ENCODE measurements at regions not wholly inside any gene's neighbourhood (a gene's known extent, or its start where the extent isn't known, plus 50 kb on each side); places are given as distances from the start of the nearest gene placed in this dataset.

DNA sequence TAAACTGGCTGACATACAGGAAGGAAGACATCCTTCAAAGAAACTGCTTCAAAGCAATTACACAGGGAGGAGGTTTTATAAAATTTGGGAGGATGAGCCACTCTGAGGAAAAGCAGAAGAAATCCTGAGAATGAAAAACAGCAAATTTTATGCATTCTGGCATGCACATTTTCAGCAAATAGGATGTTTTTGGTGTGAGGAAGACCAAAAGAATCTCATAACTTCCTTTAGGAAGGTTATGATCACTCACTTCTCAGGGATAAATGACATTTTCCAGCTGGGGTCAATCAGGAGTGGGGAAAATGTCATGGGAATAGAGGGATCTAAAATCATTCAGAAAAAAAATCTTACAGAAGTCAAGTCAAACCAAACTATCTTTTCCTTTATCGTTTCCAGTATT is 371.7 kb upstream of the CNTN6 start:
- H3K9me3 ChIP-seq (ENCODE audit: insufficient read depth, low read depth, low read length), result no peaks in the 10 kb centered on the region
- no peak overlapping the region for H3K4me3 ChIP-seq (ENCODE audit: low read depth, low read length)
- H3K4ac ChIP-seq (ENCODE audit: low read depth, low read length), result no peak overlapping the region
- H4K12ac ChIP-seq (ENCODE audit: low read depth, low read length), result no peak overlapping the region
- no peak overlapping the region for H3K18ac ChIP-seq (ENCODE audit: low read length)
- H3K27ac ChIP-seq (ENCODE audit: low read depth, low read length), result no peak overlapping the region
- H2AK5ac ChIP-seq (ENCODE audit: low read length), result no peak overlapping the region
- H4K91ac ChIP-seq (ENCODE audit: low read depth, low read length), result no peak overlapping the region
- H3K27me3 ChIP-seq (ENCODE audit: insufficient read depth, low read length), result no peaks in the 10 kb centered on the region
- no peak overlapping the region for H2BK120ac ChIP-seq (ENCODE audit: insufficient read depth, low read length, poor library complexity)
- no peak overlapping the region for H3K14ac ChIP-seq (ENCODE audit: low read length)
- no peak overlapping the region for H2BK12ac ChIP-seq (ENCODE audit: low read length)
- H2BK5ac ChIP-seq (ENCODE audit: low read depth, low read length, poor library complexity), result no peak overlapping the region
- H3K9ac ChIP-seq (ENCODE audit: low read length), result no peak overlapping the region
- no CpG with 5 or more reads among the region's 1 CpG for WGBS (ENCODE audit: extremely low coverage, insufficient coverage, insufficient read length)
- no peak overlapping the region for H4K8ac ChIP-seq (ENCODE audit: low read depth, low read length)
- no peaks in the 10 kb centered on the region for H3K36me3 ChIP-seq (ENCODE audit: control insufficient read depth in 1 of 2, insufficient read depth in 2 of 2, low read length in 2 of 2)
- no peaks in the 10 kb centered on the region for H3K79me2 ChIP-seq (ENCODE audit: control insufficient read depth, insufficient read depth, low read length, poor library complexity)
- no peak overlapping the region for H3K4me2 ChIP-seq (ENCODE audit: low read length)
- no peaks in the 10 kb centered on the region for H3K79me1 ChIP-seq (ENCODE audit: low read length)
- no peak for DNase-seq
- no peak overlapping the region for H2AFZ ChIP-seq (ENCODE audit: insufficient read depth, low read length, poor library complexity)
- H3K4me1 ChIP-seq (ENCODE audit: control insufficient read depth in 1 of 2, insufficient read depth in 2 of 2, low read length in 2 of 2), result no peaks in the 10 kb centered on the region
- no peak overlapping the region for H3K23ac ChIP-seq (ENCODE audit: low read length)

DNA sequence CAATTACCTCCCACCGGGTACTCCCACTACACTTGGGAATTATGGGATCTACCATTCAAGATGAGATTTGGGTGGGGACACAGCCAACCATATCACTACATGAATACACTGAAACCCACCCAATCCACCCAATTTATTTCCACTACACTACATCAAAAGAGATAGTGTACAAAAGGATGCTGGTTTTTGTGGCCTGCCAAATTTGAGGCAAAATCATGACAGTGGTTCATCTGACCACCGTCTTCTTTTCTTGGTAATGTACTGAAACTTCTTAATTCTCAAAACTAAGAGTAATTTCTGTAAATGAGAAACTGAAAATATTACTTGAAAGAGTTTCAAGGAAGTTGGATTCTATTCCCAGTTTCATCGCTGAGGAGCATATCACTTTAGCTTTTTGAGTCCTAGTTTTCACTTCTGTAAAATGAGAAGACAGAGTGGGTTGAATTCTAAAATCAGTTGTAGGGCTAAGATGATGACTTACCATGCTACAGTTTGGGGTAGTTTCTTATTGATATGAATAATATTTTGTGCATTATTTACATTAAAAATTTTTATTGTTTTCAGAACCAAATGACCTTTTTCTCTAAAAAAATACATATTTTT is 360.4 kb upstream of the CNTN6 start:
- no CpG with 5 or more reads among the region's 3 CpGs for WGBS (ENCODE audit: extremely low coverage, insufficient coverage, insufficient read length)
- no peak overlapping the region for H3K9ac ChIP-seq (ENCODE audit: low read length)

DNA sequence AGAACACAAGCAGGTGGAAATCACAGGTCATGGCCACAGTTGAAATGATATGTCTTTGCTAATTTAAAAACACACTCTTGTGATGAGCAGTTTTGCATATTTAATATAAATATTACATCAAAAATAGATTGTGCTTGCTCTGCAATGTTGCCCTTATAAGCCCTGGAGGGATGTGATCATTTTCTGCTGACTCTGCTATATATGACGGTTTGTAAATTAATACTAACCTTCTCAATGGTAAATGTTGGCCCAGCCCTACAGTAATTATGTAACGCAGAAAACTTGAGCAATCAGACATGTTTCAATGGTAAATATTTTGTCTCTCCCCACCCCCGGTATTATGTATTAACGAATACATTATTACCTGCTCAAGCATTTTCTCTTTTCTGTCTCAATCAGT is 359.5 kb upstream of the CNTN6 start:
- H2BK120ac ChIP-seq (ENCODE audit: insufficient read depth, low read length, poor library complexity), result no peak overlapping the region
- no peak for DNase-seq
- H3K14ac ChIP-seq (ENCODE audit: low read length), result no peak overlapping the region
- H3K4me1 ChIP-seq (ENCODE audit: control insufficient read depth in 1 of 2, insufficient read depth in 2 of 2, low read length in 2 of 2), result no peaks in the 10 kb centered on the region
- no peak overlapping the region for H2AK5ac ChIP-seq (ENCODE audit: low read length)
- no peak overlapping the region for H3K27ac ChIP-seq (ENCODE audit: low read depth, low read length)
- H3K4ac ChIP-seq (ENCODE audit: low read depth, low read length), result no peak overlapping the region
- H3K4me2 ChIP-seq (ENCODE audit: low read length), result no peak overlapping the region
- H3K18ac ChIP-seq (ENCODE audit: low read length), result no peak overlapping the region
- H3K27me3 ChIP-seq (ENCODE audit: insufficient read depth, low read length), result no peaks in the 10 kb centered on the region
- no peaks in the 10 kb centered on the region for H3K79me2 ChIP-seq (ENCODE audit: control insufficient read depth, insufficient read depth, low read length, poor library complexity)
- H3K4me3 ChIP-seq (ENCODE audit: low read depth, low read length), result no peak overlapping the region
- H3K36me3 ChIP-seq (ENCODE audit: control insufficient read depth in 1 of 2, insufficient read depth in 2 of 2, low read length in 2 of 2), result no peaks in the 10 kb centered on the region
- H2BK5ac ChIP-seq (ENCODE audit: low read depth, low read length, poor library complexity), result no peak overlapping the region
- no peaks in the 10 kb centered on the region for H3K79me1 ChIP-seq (ENCODE audit: low read length)
- H4K91ac ChIP-seq (ENCODE audit: low read depth, low read length), result no peak overlapping the region
- no peak overlapping the region for H4K12ac ChIP-seq (ENCODE audit: low read depth, low read length)
- no peak overlapping the region for H3K23ac ChIP-seq (ENCODE audit: low read length)
- H3K9ac ChIP-seq (ENCODE audit: low read length), result no peak overlapping the region
- no peak overlapping the region for H2BK12ac ChIP-seq (ENCODE audit: low read length)
- no peak overlapping the region for H4K8ac ChIP-seq (ENCODE audit: low read depth, low read length)
- H3K9me3 ChIP-seq (ENCODE audit: insufficient read depth, low read depth, low read length), result no peaks in the 10 kb centered on the region
- no CpG with 5 or more reads among the region's 4 CpGs for WGBS (ENCODE audit: extremely low coverage, insufficient coverage, insufficient read length)
- H2AFZ ChIP-seq (ENCODE audit: insufficient read depth, low read length, poor library complexity), result no peak overlapping the region

More for the DNA sequence above, 360.4 kb upstream of the CNTN6 start:
- H3K9me3 ChIP-seq (ENCODE audit: insufficient read depth, low read depth, low read length), result no peaks in the 10 kb centered on the region
- no peak overlapping the region for H2BK120ac ChIP-seq (ENCODE audit: insufficient read depth, low read length, poor library complexity)
- no peak overlapping the region for H3K23ac ChIP-seq (ENCODE audit: low read length)
- no peaks in the 10 kb centered on the region for H3K27me3 ChIP-seq (ENCODE audit: insufficient read depth, low read length)
- H3K4ac ChIP-seq (ENCODE audit: low read depth, low read length), result no peak overlapping the region
- H3K4me1 ChIP-seq (ENCODE audit: control insufficient read depth in 1 of 2, insufficient read depth in 2 of 2, low read length in 2 of 2), result no peaks in the 10 kb centered on the region
- no peaks in the 10 kb centered on the region for H3K79me2 ChIP-seq (ENCODE audit: control insufficient read depth, insufficient read depth, low read length, poor library complexity)
- H2BK5ac ChIP-seq (ENCODE audit: low read depth, low read length, poor library complexity), result no peak overlapping the region
- H4K91ac ChIP-seq (ENCODE audit: low read depth, low read length), result no peak overlapping the region
- no peak overlapping the region for H3K27ac ChIP-seq (ENCODE audit: low read depth, low read length)
- H3K18ac ChIP-seq (ENCODE audit: low read length), result no peak overlapping the region
- no peak overlapping the region for H2BK12ac ChIP-seq (ENCODE audit: low read length)
- no peak overlapping the region for H3K14ac ChIP-seq (ENCODE audit: low read length)
- no peak overlapping the region for H4K12ac ChIP-seq (ENCODE audit: low read depth, low read length)
- no peak overlapping the region for H2AK5ac ChIP-seq (ENCODE audit: low read length)
- no peak overlapping the region for H3K4me2 ChIP-seq (ENCODE audit: low read length)
- no peak overlapping the region for H3K4me3 ChIP-seq (ENCODE audit: low read depth, low read length)
- no peak overlapping the region for H2AFZ ChIP-seq (ENCODE audit: insufficient read depth, low read length, poor library complexity)
- DNase-seq, result no peak
- H4K8ac ChIP-seq (ENCODE audit: low read depth, low read length), result no peak overlapping the region
- H3K36me3 ChIP-seq (ENCODE audit: control insufficient read depth in 1 of 2, insufficient read depth in 2 of 2, low read length in 2 of 2), result no peaks in the 10 kb centered on the region
- no peaks in the 10 kb centered on the region for H3K79me1 ChIP-seq (ENCODE audit: low read length)

- no peak overlapping the region for H3K4me2 ChIP-seq (ENCODE audit: low read length)
- H4K91ac ChIP-seq (ENCODE audit: low read depth, low read length), result no peak overlapping the region
- no CpG with 5 or more reads among the region's 3 CpGs for WGBS (ENCODE audit: extremely low coverage, insufficient coverage, insufficient read length)
- H2BK120ac ChIP-seq (ENCODE audit: insufficient read depth, low read length, poor library complexity), result no peak overlapping the region
- H3K27me3 ChIP-seq (ENCODE audit: insufficient read depth, low read length), result no peaks in the 10 kb centered on the region
- no peaks in the 10 kb centered on the region for H3K36me3 ChIP-seq (ENCODE audit: control insufficient read depth in 1 of 2, insufficient read depth in 2 of 2, low read length in 2 of 2)
- no peak overlapping the region for H3K18ac ChIP-seq (ENCODE audit: low read length)
- no peak overlapping the region for H2BK5ac ChIP-seq (ENCODE audit: low read depth, low read length, poor library complexity)
- no peaks in the 10 kb centered on the region for H3K79me1 ChIP-seq (ENCODE audit: low read length)
- H2BK12ac ChIP-seq (ENCODE audit: low read length), result no peak overlapping the region
- no peaks in the 10 kb centered on the region for H3K79me2 ChIP-seq (ENCODE audit: control insufficient read depth, insufficient read depth, low read length, poor library complexity)
- no peaks in the 10 kb centered on the region for H3K4me1 ChIP-seq (ENCODE audit: control insufficient read depth in 1 of 2, insufficient read depth in 2 of 2, low read length in 2 of 2)
- H2AK5ac ChIP-seq (ENCODE audit: low read length), result no peak overlapping the region
- H3K27ac ChIP-seq (ENCODE audit: low read depth, low read length), result no peak overlapping the region
- DNase-seq, result no peak
- no peak overlapping the region for H2AFZ ChIP-seq (ENCODE audit: insufficient read depth, low read length, poor library complexity)
- H3K23ac ChIP-seq (ENCODE audit: low read length), result no peak overlapping the region
- no peak overlapping the region for H3K4me3 ChIP-seq (ENCODE audit: low read depth, low read length)
- no peak overlapping the region for H3K4ac ChIP-seq (ENCODE audit: low read depth, low read length)
- no peaks in the 10 kb centered on the region for H3K9me3 ChIP-seq (ENCODE audit: insufficient read depth, low read depth, low read length)
- no peak overlapping the region for H3K14ac ChIP-seq (ENCODE audit: low read length)
- no peak overlapping the region for H4K8ac ChIP-seq (ENCODE audit: low read depth, low read length)
- no peak overlapping the region for H3K9ac ChIP-seq (ENCODE audit: low read length)
- H4K12ac ChIP-seq (ENCODE audit: low read depth, low read length), result no peak overlapping the region
These were observed 335.1 kb upstream of the CNTN6 start for GRCh38 chr3:757711-758110.

Data from trophoblast cell (in vitro differentiated cells and primary cell).